ENCODE measurements at regions not wholly inside any gene's neighbourhood (a gene's known extent, or its start where the extent isn't known, plus 50 kb on each side); places are given as distances from the start of the nearest gene placed in this dataset.
"Not testable (repeated sequence)": the region's sequence is repeated elsewhere in the genome, so short reads cannot be mapped to it uniquely, and the experiment has no call there.

DNA sequence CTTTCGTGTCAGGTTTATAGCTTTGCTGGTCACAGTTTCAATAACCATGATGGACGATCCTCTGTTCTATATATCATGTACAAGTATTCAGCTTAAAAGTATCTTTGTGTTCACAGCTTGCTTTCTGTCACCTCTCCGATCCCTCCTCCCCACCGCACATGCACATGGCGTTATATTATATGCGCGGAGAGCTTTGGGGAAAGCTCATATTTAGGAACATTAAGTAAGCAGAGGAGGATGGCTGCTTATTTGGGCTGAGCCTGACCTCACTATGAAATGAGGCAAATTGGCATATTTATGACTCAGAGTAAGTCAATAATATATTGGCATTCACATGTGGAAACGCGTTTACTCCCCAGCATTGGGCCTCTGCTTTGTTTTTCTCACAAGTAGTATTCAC lies 360.5 kb downstream of the HLX start:
- DNase-seq (no peak), ATAC-seq (no peak)
- ChIA-PET POLR2A (no interaction called here), CTCF (interaction anchor here (1.1 kb wide), 1 partner anchor 190 kb away, joined by 3 read pairs; no protein-coding TSS in a partner anchor)
- Mint-ChIP-seq H3K4me1 (no peaks in the 10 kb centered on the region), H3K27me3 (peaks cover 7% of the 10 kb centered on the region), H3K36me3 (ENCODE audit: low read depth) (no peaks in the 10 kb centered on the region), H3K4me3 (no peak overlapping the region), H3K9me3 (ENCODE audit: low read depth) (no peaks in the 10 kb centered on the region), H3K27ac (no peak overlapping the region)
- intact Hi-C loops (cut with DNase I, micrococcal nuclease) = loop anchor here in 1 of 2 experiments (5.0 kb wide), 1 partner anchor 888 kb away; no protein-coding TSS in a partner anchor

DNA sequence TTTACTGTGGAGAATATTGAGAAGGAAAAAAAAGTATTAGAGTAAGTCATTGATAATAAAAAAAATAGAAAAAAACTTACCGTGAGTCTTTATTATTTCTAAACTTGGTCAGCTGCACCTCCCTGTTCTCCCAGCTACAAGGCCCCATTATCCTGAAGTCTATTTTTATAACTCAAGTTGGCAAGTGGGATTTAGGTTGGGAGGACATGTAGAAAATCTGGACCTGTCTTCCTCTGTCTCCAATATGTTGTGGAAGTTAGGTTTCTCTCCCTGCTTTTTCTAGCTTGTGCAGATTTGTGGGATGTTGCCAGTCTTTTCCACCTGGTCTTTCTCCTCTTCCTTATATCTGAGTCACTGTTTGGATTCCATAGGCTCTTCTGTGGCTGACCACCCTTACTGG lies 361.4 kb downstream of the HLX start:
- Mint-ChIP-seq H3K9me3 (ENCODE audit: low read depth) (no peaks in the 10 kb centered on the region), H3K4me1 (no peaks in the 10 kb centered on the region), H3K4me3 (no peak overlapping the region), H3K36me3 (ENCODE audit: low read depth) (no peaks in the 10 kb centered on the region), H3K27ac (no peak overlapping the region), H3K27me3 (peaks cover 8% of the 10 kb centered on the region)
- DNase-seq (no peak), ATAC-seq (no peak)
- intact Hi-C loops (cut with DNase I, micrococcal nuclease) = no loop called here
- ChIA-PET CTCF (no interaction called here), POLR2A (no interaction called here)

DNA sequence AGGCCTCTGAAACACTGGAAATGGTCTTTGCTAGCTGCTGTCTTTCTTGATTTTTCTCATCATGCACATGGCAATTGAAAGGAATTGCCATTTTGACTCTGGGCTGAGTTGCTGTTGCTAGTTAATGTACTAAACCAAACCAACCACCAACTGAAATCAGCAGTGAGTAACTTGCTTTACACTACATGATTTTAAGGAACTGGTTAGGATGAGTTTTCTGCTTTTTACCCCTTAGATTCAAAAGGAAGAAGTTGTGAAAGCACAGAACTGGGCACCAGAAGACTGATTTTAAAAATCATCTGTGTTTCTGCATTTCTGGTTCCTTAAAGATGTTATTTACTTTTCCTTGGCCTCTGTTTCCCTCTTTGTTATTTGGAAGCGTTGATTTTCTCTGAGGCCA lies 361.9 kb downstream of the HLX start:
- H3K27me3 Mint-ChIP-seq = peaks cover 10% of the 10 kb centered on the region
- no peaks in the 10 kb centered on the region for H3K4me1 Mint-ChIP-seq
- DNase-seq (no peak), ATAC-seq (no peak)
- no peak overlapping the region for H3K4me3 Mint-ChIP-seq
- CTCF ChIA-PET = no interaction called here
- no peak overlapping the region for H3K27ac Mint-ChIP-seq
- POLR2A ChIA-PET = no interaction called here
- H3K36me3 Mint-ChIP-seq (ENCODE audit: low read depth) = no peaks in the 10 kb centered on the region
- intact Hi-C loops (cut with DNase I, micrococcal nuclease) = no loop called here
- no peaks in the 10 kb centered on the region for H3K9me3 Mint-ChIP-seq (ENCODE audit: low read depth)

DNA sequence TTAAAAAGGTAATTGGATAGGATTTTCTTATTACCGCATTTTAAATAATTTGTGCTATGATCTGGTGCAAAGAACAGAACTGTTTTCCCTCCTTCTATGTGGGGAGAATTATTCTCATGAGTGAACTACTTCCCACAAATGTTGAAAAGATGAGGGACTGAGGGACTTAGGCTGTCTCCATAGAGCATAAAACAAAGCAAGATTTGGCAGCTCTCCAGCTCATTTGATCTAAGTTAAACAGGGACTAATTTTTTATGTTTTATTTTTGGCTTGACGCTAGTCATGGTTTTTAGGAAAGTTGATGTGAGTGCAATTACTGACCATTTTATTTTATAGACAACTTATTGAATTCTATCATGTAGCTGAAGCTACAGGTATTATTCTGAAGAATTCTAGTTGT lies 362.3 kb downstream of the HLX start:
- CTCF ChIA-PET = no interaction called here
- intact Hi-C loops (cut with DNase I, micrococcal nuclease) = no loop called here
- ATAC-seq (no peak), DNase-seq (no peak)
- POLR2A ChIA-PET = no interaction called here
- H3K36me3 Mint-ChIP-seq (ENCODE audit: low read depth) = no peaks in the 10 kb centered on the region
- H3K9me3 Mint-ChIP-seq (ENCODE audit: low read depth) = no peaks in the 10 kb centered on the region
- H3K4me3 Mint-ChIP-seq = no peak overlapping the region
- peaks cover 12% of the 10 kb centered on the region for H3K27me3 Mint-ChIP-seq
- no peaks in the 10 kb centered on the region for H3K4me1 Mint-ChIP-seq
- H3K27ac Mint-ChIP-seq = no peak overlapping the region

DNA sequence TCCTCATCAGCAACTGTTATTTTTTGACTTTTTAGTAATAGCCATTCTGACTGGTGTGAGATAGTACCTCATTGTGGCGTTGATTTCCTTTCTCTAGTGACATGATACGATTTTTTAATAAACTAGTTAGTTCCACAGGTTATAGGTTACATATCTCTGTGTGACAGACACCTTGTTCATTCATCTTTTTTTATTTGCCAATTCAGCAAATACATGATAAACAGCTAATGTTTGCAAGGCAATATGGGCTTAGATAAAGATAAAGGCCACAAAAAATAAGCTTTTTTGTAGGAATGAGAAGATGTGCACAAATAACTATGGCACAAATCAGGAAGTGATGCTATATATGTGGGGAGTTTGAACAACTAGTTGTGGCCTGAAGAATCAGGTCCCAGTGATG lies 366.8 kb downstream of the HLX start:
- ChIA-PET CTCF (interaction anchor here (0.9 kb wide), 1 partner anchor 43 kb away, joined by 3 read pairs; no protein-coding TSS in a partner anchor), POLR2A (no interaction called here)
- Mint-ChIP-seq H3K36me3 (ENCODE audit: low read depth) (no peaks in the 10 kb centered on the region), H3K4me3 (no peak overlapping the region), H3K9me3 (ENCODE audit: low read depth) (no peaks in the 10 kb centered on the region), H3K4me1 (no peaks in the 10 kb centered on the region), H3K27ac (no peak overlapping the region), H3K27me3 (peaks cover 9% of the 10 kb centered on the region)
- intact Hi-C loops (cut with DNase I, micrococcal nuclease) = no loop called here
- DNase-seq (no peak), ATAC-seq (no peak)

DNA sequence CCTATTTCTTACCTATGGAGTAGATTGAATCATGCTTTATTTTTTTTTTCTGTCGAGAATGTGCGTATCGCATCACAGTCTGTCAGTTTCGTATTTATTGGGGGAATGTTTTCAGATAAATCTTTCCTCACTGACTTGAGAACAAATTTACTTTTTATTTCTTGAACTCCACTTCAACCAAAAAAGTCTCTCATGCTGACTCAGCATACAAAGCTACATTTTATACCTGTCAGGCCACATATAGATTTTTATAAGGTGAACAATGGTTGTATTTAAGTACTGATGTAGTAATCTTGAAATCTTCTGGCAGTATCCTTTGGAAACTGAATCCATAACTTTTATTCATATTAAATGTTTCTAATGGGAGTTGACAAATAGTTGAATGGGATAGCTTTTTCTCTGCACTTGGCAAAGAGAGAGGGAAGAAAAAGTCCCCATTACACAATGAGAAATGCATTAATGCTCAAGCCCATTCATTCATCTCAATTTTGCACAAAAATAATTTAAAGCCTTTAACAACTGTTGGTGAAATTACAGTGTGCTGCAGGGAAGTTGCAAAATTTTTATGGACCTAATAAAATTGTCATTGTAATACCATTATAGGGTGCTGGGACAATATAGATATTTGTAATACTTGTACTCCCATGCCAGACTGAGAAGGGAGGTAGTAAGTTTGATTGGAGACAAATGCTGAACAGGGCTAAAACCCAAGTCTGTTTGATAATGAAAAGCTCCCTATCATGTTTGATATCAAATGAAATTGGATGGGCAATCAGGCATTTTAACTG lies 367.6 kb downstream of the HLX start:
- Mint-ChIP-seq H3K9me3 (ENCODE audit: low read depth) (no peaks in the 10 kb centered on the region), H3K4me1 (no peaks in the 10 kb centered on the region), H3K27ac (no peak overlapping the region), H3K27me3 (peaks cover 9% of the 10 kb centered on the region), H3K4me3 (no peak overlapping the region), H3K36me3 (ENCODE audit: low read depth) (no peaks in the 10 kb centered on the region)
- CTCF ChIA-PET = interaction anchor here (0.9 kb wide), 1 partner anchor 43 kb away, joined by 3 read pairs; no protein-coding TSS in a partner anchor
- ATAC-seq = no peak
- POLR2A ChIA-PET = no interaction called here
- intact Hi-C loops (cut with DNase I, micrococcal nuclease) = no loop called here
- DNase-seq = no peak

DNA sequence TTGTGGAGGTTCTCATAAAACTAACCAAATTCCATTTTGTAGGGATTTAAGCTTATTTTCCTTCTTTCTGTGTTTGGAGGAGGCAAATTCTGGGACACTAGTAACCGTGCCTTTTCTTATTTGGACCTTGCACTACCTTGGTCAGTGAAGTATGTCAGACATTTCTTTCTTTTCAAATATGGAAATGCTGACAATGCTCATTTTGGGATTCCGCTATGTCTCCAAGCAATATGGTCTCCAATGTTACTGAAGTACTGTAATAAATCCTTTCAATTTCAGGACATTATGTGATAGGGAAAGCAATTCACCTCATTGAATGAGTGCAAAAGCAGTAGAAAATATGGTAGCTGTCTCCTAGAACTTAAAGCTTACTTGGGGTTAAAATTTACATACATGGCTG lies 372.3 kb downstream of the HLX start:
- ATAC-seq = no peak
- CTCF ChIA-PET = no interaction called here
- POLR2A ChIA-PET = no interaction called here

DNA sequence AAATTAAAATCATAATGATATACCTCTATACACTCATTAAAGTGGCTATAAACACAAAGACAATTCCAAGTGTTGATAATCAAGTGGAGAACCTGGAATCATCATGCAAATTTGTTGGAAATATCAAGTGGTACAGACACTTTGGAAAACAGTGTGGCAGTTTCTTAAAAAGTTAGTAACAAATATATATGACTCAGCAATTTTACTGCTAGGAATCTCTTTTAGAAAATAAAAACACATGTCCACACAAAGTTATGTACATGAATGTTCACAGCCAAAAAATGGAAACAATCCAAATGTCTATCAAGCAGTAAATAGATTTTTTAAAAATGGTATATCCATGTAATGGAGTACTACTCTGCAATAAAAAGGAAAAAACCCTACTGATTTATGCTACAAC lies 375.6 kb downstream of the HLX start:
- ChIA-PET POLR2A (no interaction called here), CTCF (no interaction called here)

More for the DNA sequence above, 372.3 kb downstream of the HLX start:
- Mint-ChIP-seq H3K9me3 (ENCODE audit: low read depth) (no peaks in the 10 kb centered on the region), H3K36me3 (ENCODE audit: low read depth) (no peaks in the 10 kb centered on the region), H3K4me1 (no peaks in the 10 kb centered on the region), H3K27ac (no peak overlapping the region), H3K27me3 (no peaks in the 10 kb centered on the region), H3K4me3 (no peak overlapping the region)
- intact Hi-C loops (cut with DNase I, micrococcal nuclease) = no loop called here
- no peak for DNase-seq

DNA sequence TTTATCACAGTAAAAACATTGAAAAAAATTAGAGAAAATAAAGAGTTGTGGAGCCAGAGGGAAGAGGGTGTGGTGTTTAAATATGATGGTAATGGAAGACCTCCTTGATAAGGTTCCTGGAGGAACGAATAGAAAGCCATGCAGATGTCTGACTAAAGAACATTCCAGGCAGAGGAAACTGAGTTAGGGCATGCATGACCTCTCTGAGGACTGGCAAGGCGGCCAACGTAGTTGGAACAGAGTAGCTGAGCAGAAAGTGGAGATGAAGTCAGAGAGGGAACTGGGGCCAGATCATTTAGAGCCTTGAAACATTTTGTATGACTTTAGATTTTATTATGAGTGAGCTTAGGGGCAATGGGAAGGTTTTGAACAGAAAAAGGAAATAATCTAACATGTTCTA lies 377.5 kb downstream of the HLX start:
- ATAC-seq (no peak), DNase-seq (no peak)
- no peak overlapping the region for H3K4me3 Mint-ChIP-seq
- no peaks in the 10 kb centered on the region for H3K36me3 Mint-ChIP-seq (ENCODE audit: low read depth)
- H3K9me3 Mint-ChIP-seq (ENCODE audit: low read depth) = peaks cover 14% of the 10 kb centered on the region
- intact Hi-C loops (cut with DNase I, micrococcal nuclease) = no loop called here
- ChIA-PET POLR2A (no interaction called here), CTCF (interaction anchor here (0.7 kb wide), 1 partner anchor 39 kb away, joined by 3 read pairs; no protein-coding TSS in a partner anchor)
- H3K4me1 Mint-ChIP-seq = no peaks in the 10 kb centered on the region
- no peak overlapping the region for H3K27ac Mint-ChIP-seq
- peaks cover 1% of the 10 kb centered on the region for H3K27me3 Mint-ChIP-seq

More for the DNA sequence above, 375.6 kb downstream of the HLX start:
- Mint-ChIP-seq H3K36me3 (ENCODE audit: low read depth) (no peaks in the 10 kb centered on the region), H3K4me3 (no peak overlapping the region), H3K9me3 (ENCODE audit: low read depth) (peaks cover 8% of the 10 kb centered on the region), H3K27me3 (no peaks in the 10 kb centered on the region), H3K27ac (no peak overlapping the region), H3K4me1 (no peaks in the 10 kb centered on the region)
- no peak for ATAC-seq
- intact Hi-C loops (cut with DNase I, micrococcal nuclease) = no loop called here
- no peak for DNase-seq

DNA sequence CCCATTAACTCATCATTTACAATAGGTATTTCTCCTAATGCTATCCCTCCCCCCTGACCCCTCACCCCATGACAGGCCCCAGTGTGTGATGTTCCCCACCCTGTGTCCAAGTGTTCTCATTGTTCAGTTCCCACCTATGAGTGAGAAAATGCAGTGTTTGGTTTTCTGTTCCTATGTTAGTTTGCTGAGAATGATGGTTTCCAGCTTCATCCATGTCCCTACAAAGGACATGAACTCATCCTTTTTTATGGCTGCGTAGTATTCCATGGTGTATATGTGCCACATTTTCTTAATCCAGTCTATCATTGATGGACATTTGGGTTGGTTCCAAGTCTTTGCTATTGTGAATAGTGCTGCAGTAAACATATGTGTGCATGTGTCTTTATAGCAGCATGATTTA lies 378.3 kb downstream of the HLX start:
- H3K36me3 Mint-ChIP-seq (ENCODE audit: low read depth); CTCF ChIA-PET; H3K4me1 Mint-ChIP-seq; ATAC-seq; intact Hi-C loops (cut with DNase I, micrococcal nuclease); H3K27ac Mint-ChIP-seq; H3K27me3 Mint-ChIP-seq; POLR2A ChIA-PET; H3K4me3 Mint-ChIP-seq; DNase-seq: not testable (repeated sequence)
- peaks cover 19% of the 10 kb centered on the region for H3K9me3 Mint-ChIP-seq (ENCODE audit: low read depth)

DNA sequence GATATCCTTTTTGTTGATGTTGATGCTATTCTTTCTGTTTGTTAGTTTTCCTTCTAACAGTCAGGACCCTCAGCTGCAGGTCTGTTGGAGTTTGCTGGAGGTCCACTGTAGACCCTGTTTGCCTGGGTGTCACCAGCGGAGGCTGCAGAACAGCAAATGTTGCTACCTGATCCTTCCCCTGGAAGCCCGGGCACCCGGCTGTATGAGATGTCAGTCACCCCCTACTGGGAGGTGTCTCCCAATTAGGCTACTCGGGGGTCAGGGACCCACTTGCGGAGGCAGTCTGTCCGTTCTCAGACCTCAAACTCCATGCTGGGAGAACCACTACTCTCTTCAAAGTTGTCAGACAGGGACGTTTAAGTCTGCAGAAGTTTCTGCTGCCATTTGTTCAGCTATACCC lies 383.4 kb downstream of the HLX start:
- H3K27me3 Mint-ChIP-seq; H3K4me3 Mint-ChIP-seq; H3K4me1 Mint-ChIP-seq; ATAC-seq; H3K36me3 Mint-ChIP-seq (ENCODE audit: low read depth); H3K27ac Mint-ChIP-seq; POLR2A ChIA-PET; DNase-seq: not testable (repeated sequence)
- intact Hi-C loops (cut with DNase I, micrococcal nuclease) = loop anchor here in 1 of 2 experiments (1.0 to 5.0 kb wide), 2 partner anchors 173 to 1195 kb away; no protein-coding TSS in a partner anchor
- CTCF ChIA-PET = interaction anchor here (1.8 kb wide), 1 partner anchor 163 kb away, joined by 4 read pairs; no protein-coding TSS in a partner anchor
- H3K9me3 Mint-ChIP-seq (ENCODE audit: low read depth) = peaks cover 14% of the 10 kb centered on the region
